T-helper 2 cell treated with Interferon-gamma antibody and Interleukin-4, amounts not matched to agents 100 ng/mL and 5 ng/mL, for 36 hours (primary cell): ENCODE measurements at regions not wholly inside any gene's neighbourhood (a gene's known extent, or its start where the extent isn't known, plus 50 kb on each side); places are given as distances from the start of the nearest gene placed in this dataset.
"Not testable (repeated sequence)": the region's sequence is repeated elsewhere in the genome, so short reads cannot be mapped to it uniquely, and the experiment has no call there.

ENCODE experiments used
- intact Hi-C: fragments of 100-400 bp; cut with micrococcal nuclease; formaldehyde crosslinking; loops from one replicate; pipeline ENCODE4 v1.15.1; 2023

- intact Hi-C loops, result no loop called here
These were observed 1324.3 kb downstream of the ARAP2 start for GRCh38 chr4:34920032-34920431.

- intact Hi-C loops, result no loop called here
These were observed 1322.9 kb downstream of the ARAP2 start for GRCh38 chr4:34921391-34921790.

- intact Hi-C loops, result no loop called here
These were observed 1322.0 kb downstream of the ARAP2 start for GRCh38 chr4:34922325-34922724.

- intact Hi-C loops, result no loop called here
These were observed 1311.7 kb downstream of the ARAP2 start for GRCh38 chr4:34932591-34932990.

GRCh38 chr4:34935739-34936138 lies 1308.6 kb downstream of the ARAP2 start:
- intact Hi-C loops, result no loop called here

GRCh38 chr4:34939073-34939472 lies 1305.2 kb downstream of the ARAP2 start:
- intact Hi-C loops, result no loop called here

- intact Hi-C loops, result no loop called here
These were observed 1300.5 kb downstream of the ARAP2 start for GRCh38 chr4:34943741-34944386.

GRCh38 chr4:34950926-34951325 lies 1293.4 kb downstream of the ARAP2 start:
- intact Hi-C loops, result no loop called here

- intact Hi-C loops, result no loop called here
These were observed 1291.0 kb downstream of the ARAP2 start for GRCh38 chr4:34953145-34953799.

- intact Hi-C loops, result no loop called here
These were observed 1279.7 kb downstream of the ARAP2 start for GRCh38 chr4:34964613-34965012.

GRCh38 chr4:34972189-34972588 lies 1272.1 kb downstream of the ARAP2 start:
- intact Hi-C loops, result no loop called here

- intact Hi-C loops, result no loop called here
These were observed 1270.5 kb downstream of the ARAP2 start for GRCh38 chr4:34973650-34974312.

GRCh38 chr4:34974313-34974680 lies 1270.0 kb downstream of the ARAP2 start:
- intact Hi-C loops, result no loop called here

- intact Hi-C loops, result not testable (repeated sequence)
These were observed 1223.1 kb downstream of the ARAP2 start for GRCh38 chr4:35021222-35021621.

- intact Hi-C loops, result no loop called here
These were observed 1219.0 kb downstream of the ARAP2 start for GRCh38 chr4:35025152-35025834.

GRCh38 chr4:35038079-35038805 lies 1206.1 kb downstream of the ARAP2 start:
- intact Hi-C loops, result no loop called here

GRCh38 chr4:35038845-35039244 lies 1205.5 kb downstream of the ARAP2 start:
- intact Hi-C loops, result no loop called here

GRCh38 chr4:35052546-35052945 lies 1191.8 kb downstream of the ARAP2 start:
- intact Hi-C loops, result no loop called here

- intact Hi-C loops, result no loop called here
These were observed 1181.2 kb downstream of the ARAP2 start for GRCh38 chr4:35063031-35063570.

GRCh38 chr4:35066406-35066805 lies 1177.9 kb downstream of the ARAP2 start:
- intact Hi-C loops, result no loop called here

- intact Hi-C loops, result no loop called here
These were observed 1163.5 kb downstream of the ARAP2 start for GRCh38 chr4:35080799-35081198.
